HepG2 (cell line): ENCODE measurements at regions not wholly inside any gene's neighbourhood (a gene's known extent, or its start where the extent isn't known, plus 50 kb on each side); places are given as distances from the start of the nearest gene placed in this dataset.
"Not testable (repeated sequence)": the region's sequence is repeated elsewhere in the genome, so short reads cannot be mapped to it uniquely, and the experiment has no call there.

ENCODE experiments used
- EZH2 ChIP-seq: conservative IDR thresholded peaks from 2 replicates; pipeline ENCODE4 v1.6.1; 2012; ENCODE audit warnings: mild to moderate bottlenecking, low read depth, low read length, moderate library complexity
- GATAD1 ChIP-seq: IDR thresholded peaks from 2 replicates; pipeline ENCODE4 v1.6.1; 2016; ENCODE audit warnings: missing genetic modification reagents, missing compliant biosample characterization
- MAFF ChIP-seq: IDR thresholded peaks from 2 replicates; pipeline ENCODE4 v1.6.1; 2011; ENCODE audit warnings: low read depth, low read length, improper control_type of control experiment
- ZNF225 ChIP-seq: sonication (generic); formaldehyde crosslinking; IDR thresholded peaks from 2 replicates; pipeline ENCODE4 v1.4.0; 2020; ENCODE audit warnings: mild to moderate bottlenecking, missing genetic modification reagents
- ZNF558 ChIP-seq: sonication (generic); formaldehyde crosslinking; IDR thresholded peaks from 2 replicates; pipeline ENCODE4 v1.9.0; 2022; ENCODE audit warnings: mild to moderate bottlenecking, missing genetic modification reagents, borderline replicate concordance
- TF ChIP-seq, protein P1 (sequence below): sonication (generic); formaldehyde crosslinking; IDR thresholded peaks from 2 replicates; pipeline ENCODE4 v1.5.1; 2020; ENCODE audit warnings: mild to moderate bottlenecking, missing genetic modification reagents, moderate library complexity

DNA sequence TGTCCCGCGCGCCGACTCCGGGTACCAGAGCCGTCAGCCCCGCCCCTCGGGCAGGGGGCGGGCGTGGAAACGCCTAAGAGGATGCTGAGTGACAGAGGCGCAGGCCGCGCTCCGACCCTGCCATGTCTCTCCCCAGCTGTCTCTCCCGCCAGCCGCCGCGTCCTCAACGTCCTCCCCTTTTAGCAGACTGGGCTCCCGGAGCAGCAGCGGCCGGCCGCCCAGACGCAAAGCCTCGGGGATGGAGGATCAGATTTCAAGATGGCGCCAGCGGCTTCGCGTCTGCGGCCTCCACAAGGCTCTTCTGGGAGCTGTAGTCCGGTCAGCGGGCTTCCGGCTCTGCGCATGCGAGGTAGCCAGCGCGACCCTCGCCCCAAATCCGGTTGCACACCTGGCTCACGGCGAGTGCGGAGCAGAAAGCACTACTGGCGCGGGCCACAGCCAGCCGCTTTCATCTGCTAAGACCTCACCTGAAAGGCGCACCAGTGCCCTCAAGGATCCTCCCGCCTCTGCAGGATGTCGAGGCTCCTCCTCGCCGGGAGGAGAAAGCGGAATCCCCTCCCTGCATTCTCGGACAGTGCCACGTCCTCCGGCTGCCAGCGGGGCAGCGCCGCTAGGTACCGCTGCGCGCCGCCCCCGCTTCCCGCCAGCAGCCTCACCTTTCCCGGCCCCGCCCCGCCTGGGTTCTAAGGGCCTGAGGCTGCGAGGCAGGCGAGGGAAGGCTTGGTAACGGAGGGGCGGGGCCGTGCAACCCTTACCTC, 143.6 kb downstream of the NBPF8 start:
- not testable (repeated sequence) for TF ChIP-seq ZNF558 (CRISPR knock-in tag); EZH2; MAFF; GATAD1; ZNF225 (CRISPR knock-in tag)
- TF ChIP-seq, protein P1, sequence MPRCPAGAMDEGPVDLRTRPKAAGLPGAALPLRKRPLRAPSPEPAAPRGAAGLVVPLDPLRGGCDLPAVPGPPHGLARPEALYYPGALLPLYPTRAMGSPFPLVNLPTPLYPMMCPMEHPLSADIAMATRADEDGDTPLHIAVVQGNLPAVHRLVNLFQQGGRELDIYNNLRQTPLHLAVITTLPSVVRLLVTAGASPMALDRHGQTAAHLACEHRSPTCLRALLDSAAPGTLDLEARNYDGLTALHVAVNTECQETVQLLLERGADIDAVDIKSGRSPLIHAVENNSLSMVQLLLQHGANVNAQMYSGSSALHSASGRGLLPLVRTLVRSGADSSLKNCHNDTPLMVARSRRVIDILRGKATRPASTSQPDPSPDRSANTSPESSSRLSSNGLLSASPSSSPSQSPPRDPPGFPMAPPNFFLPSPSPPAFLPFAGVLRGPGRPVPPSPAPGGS (CRISPR knock-in tag) = not testable (repeated sequence)
